HG03060 (cell line): ENCODE measurements at regions not wholly inside any gene's neighbourhood (a gene's known extent, or its start where the extent isn't known, plus 50 kb on each side); places are given as distances from the start of the nearest gene placed in this dataset.

Source experiments
- ATAC-seq: cut with Tn5 transposase; IDR thresholded peaks from one replicate; pipeline ENCODE4 v1.9.1; 2021; ENCODE audit warnings: low read depth, moderate number of reproducible peaks; ENCODE audit not compliant: unreplicated experiment

DNA sequence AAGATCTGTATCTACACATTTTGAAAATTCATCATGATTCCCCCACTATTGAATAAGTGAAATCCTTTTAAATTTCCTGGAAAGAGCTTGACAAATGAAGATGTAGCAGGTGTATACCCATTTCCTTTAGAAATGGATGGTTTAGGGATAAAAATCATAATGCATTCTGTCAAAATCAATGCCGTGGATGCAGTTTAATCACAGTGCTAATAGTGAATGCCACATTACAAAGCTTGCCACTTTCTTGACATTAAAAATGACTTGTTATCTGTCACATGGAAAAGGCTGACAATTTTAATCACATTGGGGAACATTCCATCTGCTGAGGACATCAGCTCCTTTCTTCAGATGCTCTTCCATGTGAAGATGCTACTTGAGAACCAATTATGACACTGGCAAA lies 229.6 kb downstream of the GPAM start:
- no peak for ATAC-seq

DNA sequence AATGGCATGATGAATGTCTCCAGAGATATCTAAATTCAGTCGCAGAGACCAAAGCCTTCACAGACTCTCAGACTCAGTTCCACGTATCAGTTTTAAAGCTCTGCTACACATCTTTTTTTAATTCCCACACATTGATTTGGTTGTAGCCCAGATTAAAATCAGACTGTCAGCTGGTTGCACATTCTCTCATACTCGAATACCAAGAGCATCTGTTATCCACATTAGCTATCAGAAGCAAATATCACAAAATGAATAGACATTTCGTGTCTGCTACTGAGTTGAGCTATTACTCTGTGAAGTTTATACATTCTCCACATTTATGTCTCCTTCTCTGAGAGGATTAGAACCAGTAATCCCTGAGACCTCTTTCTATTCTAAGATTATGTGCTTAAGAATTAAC lies 229.2 kb downstream of the GPAM start:
- no peak for ATAC-seq

DNA sequence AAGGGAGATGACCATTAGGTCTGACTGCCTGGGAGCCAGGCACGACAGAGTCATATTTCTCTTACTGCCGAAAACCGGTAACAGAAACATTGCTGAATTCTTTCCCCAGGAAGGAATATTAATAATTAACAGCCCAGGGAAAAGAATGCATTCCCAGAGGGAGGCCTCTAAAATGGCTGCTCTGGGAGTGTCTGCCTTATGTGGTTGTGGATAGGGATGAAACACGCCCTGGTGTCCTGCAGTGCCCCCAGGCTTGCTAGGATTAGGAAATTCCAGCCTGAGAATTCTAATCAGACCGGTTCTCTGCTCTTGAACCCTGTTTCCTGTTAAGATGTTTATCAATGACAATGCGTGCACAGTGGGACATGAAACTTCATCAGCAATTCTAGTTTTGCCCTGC lies 226.7 kb downstream of the GPAM start:
- ATAC-seq: no peak

DNA sequence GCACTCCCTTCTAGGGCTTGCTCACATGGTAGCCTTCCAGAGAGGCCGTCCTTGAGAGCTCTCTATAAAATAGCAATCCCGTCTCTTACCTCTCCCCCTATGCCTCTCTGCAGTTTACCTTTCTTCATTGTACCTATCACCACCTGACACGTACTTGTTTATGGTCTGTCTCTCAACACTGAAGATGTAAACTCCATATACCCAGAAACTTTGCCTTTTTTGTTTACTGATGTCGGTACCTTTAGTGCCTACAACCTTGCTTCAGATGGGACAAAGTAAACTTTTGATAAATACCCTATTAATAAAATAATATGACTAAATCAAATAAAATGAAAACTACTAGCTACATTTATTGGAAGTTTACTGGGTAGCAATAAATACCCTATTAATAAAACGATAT lies 220.6 kb downstream of the GPAM start:
- ATAC-seq: no peak

DNA sequence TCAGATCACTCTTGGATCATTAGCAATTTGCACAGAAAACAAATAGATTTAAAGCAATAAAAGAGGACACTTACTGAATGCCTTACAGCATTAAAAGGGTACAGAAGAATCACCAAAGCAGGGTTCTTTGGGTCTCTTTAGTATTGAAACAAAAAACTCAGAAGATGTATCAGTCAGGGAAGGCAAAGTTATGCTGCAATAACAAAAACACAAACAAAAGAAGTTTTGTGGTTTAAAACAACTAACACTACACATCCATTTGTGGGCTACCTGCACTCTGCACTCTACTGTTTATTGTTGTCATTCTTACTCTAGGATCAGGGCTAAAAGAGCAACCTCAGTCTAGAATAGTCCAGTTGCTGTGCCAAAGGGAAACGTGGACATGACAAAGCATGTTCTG lies 216.4 kb downstream of the GPAM start:
- no peak for ATAC-seq

DNA sequence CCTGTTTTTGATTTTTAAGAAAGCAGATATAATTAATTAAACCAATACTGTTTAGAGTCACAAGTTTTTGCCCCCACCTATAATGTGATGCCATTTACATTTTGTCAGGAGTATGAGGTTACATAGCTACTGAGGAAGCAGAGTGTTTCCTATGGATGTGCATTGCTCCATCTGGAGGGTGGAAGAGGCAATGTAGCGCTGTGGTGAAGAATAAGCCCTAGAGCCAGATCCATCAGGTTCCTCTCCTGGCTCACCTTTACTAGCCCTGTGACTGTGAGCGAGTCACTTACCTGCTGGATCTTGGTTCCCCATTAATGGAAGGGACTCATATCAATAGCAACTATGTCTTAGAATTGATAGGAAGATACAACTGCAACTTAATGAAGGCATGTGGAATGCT lies 216.0 kb downstream of the GPAM start:
- ATAC-seq: no peak

DNA sequence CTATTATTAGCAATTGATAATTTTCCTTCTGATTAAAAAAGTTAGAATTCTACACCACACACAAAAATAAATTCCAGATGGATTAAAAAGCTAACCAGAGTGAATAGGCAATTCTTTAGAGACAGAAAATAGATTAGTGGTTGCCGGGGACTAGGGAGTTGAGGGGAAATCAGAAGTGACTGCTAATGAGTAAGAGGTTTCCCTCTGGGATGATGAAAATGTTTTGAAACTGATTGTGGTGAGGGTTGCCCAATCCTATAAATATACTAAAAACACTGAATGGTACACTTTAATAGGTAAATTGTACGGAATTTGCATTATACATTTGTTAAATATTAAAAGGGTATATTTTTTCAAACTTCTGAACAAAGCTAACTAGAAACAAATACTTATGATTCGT lies 214.9 kb downstream of the GPAM start:
- no peak for ATAC-seq

DNA sequence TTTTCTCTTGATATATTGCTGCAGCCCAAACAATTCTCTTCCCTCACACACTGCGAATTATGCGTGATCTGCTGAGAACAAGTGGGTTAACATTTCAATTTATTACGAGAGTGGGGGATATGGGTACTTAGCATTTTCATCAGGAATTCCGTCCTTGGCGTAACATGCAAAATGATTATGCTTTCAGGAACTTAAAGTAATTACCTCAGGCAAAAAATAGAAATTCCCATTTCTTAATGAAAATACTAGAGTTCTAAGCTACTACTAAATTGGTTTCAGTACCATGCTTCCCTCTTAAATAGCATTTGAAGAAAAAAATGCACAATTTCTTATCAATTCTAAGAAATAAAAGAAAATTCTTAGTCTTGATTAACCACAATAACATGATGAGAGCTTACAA lies 213.5 kb downstream of the GPAM start:
- no peak for ATAC-seq

DNA sequence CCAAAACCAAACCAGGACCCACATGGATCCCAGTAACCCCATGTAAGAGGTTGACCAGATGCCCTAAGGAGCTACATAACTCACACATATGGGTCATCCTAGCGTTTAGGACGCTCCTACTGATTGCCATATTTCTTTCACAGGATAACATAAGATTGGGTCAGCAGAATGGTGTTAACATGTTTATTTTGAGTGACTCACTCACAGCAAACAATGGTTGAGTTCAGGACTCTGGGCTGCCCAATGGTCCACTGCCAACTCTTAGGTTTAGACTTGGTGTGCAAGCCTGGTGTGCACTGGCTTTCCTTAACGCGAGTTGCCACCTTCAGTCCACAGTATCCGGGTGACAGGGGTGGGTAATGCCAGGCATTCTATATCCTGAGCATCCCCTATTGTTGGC lies 211.5 kb downstream of the GPAM start:
- ATAC-seq: no peak

DNA sequence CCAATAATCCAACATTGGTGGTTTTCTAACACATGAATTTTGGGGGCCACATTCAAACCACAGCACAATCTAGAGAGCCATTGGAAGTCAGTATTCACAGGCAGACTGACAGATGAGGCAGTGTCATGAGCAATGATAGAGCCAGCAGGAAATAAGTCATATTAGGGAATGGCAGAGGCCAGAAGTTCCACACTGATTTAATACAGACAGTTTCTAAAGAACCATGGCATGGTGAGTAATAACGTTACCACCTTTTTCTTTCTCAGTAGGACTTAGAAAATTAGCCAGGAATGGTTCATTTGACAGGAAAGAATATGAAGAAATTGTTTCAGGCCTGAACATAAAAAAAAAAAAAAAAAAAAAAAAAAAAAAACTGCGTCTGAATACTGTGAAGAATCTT lies 210.3 kb downstream of the GPAM start:
- no peak for ATAC-seq

DNA sequence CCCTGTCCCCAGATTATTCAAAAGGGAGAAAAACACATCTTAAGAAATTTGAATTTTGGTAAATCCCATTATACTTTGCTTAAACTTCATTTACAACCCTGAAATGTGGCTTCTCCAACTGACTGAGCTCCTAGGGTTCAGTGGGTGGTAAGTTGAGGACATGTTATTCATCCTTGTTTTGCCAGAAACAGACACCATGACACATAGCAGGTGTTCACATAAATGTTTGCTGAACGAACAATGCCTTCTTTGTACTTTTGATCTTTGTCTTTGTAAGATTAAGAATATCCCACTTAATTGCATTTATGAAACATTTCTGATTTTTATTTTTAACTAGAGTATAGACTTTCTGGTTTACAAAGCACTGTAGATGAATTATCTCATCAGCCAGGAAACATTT lies 209.7 kb downstream of the GPAM start:
- ATAC-seq: no peak

DNA sequence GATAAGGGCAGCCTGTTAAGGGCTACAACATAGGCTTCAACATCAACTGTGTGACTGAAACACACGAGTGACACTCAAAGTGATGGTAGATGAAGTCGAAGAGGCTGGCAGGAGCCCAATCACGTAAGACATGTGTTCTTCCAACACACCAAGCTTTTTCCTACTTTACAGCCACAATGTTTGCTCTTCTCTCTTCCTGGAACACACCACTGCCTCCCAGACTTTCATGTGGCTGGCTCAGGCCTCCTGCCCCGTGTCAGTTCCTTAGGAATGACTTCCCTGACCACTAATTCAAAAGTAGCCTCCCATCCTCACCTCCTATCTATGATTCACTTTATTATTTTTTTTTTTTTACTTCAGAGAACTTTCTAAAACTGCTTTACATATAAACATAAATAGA lies 209.2 kb downstream of the GPAM start:
- ATAC-seq: no peak

DNA sequence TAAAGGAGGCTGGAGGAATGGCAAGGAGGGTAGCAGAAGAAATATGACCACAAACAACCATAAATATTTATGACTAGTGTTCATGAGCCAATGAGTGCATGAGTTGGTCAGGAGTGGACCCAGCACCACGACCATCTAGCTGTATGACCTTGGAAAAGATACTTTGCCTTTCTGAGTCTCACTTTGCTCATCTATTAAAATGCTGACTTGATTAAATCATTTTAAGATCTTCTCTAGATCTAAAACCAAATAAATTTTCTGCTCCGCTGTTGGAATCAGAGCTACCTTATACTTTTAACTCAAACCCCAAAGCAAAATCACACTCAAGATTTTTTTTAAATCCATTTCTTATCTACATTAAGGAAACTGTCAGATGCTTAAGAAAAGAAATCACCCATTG lies 207.0 kb downstream of the GPAM start:
- ATAC-seq: no peak

DNA sequence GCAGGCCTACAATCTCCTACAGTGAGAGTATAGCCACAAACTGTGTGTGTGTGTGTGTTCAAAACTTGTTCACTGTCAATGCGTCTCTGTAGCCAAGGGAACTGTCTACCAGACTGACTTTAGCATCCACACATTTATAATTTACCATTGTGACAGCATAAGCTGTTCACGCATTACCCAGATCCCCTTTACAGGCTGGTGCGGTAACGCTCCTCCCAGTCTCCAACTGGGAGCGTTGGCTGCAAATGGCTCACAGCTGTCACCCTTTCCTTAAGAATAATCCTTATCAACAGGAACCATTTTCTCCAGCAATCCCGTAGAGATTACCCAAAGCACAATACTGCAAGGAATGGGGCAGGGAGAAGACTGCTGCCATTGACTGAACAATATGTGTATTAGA lies 199.5 kb downstream of the GPAM start:
- no peak for ATAC-seq

DNA sequence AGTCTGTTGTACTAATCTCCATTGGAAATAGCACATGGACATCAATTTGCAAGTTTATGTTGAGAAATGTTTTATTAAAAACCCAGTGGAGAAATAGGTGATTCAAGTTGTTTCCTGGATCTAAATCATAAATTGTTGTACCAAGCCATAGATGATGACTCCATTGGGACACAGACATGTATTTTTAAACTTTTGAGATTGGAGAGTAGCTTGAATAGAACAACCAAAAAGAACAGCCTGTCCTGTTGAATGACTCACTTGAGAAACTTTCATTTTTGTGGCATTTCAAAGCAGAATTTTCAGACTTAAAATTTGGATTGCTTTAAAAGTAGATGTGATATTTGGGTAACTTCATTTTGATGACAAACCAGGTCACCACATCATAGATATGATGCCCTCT lies 197.5 kb downstream of the GPAM start:
- no peak for ATAC-seq

DNA sequence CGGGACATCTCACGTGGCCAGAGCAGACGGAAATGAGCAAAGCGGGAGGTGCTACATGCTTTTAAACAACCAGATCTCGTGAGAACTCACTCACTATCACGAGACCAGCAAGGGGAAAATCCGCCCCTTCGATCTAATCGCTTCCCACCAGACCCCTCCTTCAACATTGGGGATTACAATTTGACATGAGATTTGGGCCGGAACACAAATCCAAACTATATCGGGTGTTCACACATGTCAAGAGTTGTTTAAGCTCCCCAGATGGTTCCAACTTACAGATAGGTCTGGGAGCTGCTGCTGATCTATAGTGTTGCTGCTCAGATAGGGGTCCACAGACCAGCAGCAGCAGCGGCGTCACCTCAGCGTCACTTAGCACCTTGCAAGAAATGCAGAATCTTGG lies 194.9 kb downstream of the GPAM start:
- ATAC-seq: no peak

DNA sequence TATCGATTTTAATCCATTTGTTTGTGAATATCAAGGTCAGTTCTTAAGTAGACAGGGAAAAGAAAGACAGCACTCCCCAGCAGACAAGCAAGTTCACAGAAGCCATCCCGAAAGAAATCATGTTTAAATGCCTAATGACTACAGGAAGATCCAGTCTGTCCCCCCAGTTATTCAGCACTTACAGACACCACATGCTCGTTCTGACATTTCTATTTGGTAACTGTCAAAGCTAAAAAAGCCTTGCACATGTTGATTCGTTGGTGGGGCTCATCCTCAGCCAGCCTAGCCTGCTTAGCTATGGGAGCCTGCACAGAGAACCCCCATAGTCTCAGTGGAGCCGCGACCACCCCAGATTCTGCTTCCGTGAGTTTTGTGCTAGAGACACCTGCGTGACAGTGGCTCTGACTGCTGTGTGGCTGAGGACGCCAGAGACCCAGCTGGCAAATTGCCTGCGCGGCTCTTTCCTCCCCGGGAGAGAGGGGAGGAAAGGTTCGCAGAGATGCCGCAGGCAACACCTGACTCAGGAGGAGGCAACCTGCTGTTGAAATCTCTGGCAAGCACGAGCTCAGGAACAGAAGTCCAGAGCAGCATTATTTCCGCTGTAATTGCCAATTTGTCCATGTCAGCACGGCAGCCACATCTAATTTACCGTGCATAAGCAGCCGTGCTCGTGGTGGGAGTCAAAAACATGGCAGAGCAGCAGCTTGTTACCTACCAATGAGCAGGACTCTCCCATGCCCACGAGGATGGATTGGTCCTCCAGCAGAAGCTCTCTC lies 194.2 kb downstream of the GPAM start:
- no peak for ATAC-seq

DNA sequence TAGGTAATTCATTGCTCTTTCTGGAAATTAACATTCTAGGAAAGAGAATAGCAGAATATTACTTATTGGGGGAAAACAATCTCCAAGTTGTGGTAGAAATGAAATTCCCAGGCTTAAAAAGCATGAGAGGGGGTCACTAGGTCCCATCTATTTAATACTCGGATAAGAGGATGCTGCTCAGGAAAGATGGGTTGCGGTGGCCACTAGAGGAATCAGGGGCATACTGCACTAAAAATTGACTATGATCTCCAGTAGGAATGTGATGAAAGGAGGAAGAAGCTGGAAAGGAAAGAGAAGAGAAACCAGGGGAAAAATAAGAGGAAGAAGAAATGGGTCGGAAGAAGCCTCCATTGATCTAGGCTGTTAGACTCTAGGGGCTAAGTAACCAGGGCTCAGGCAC lies 192.8 kb downstream of the GPAM start:
- ATAC-seq: no peak

DNA sequence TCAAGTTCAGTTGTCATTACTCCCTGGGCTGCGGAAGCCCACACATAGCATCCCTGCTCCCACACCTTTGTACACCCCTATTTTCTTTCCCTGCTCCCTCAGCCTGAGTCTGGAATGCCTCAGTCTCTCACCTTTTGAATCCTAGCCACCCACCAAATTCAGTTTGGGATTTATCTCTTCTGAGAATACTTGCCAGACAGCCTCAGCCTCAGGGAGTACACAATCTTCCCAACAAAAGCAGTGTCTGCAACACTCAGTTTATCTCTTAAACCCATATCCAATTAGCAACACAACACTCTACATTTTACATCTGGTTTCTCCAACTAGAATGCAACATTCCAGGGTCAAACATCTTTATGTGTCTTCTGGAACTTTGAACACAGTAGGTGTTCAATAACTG lies 190.2 kb downstream of the GPAM start:
- no peak for ATAC-seq

DNA sequence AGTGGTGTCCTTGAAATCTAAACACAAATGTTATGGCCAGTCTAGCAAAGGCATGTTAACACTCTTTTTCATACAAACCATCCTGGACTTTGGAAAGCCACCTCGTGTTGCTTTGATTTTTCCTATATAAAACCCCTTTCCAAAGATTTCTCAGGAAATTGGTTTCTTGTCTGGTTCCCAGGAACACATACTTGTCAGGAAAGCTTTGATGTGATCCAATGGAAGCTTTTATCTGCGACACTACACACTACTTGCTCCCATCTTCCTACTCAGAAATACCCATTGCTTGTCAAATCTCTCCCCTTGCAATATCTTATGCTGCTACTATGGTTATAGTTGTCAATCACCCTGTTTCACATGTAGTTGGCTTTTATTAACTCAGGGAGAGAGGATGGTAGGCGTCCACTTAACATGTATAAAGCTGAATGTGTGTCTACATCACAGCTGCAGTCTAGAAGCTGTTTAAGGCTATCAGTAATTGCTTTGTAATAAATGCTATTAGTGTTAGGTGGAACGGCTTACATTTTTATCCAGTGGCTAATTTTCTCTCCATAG lies 189.6 kb downstream of the GPAM start:
- ATAC-seq: no peak

DNA sequence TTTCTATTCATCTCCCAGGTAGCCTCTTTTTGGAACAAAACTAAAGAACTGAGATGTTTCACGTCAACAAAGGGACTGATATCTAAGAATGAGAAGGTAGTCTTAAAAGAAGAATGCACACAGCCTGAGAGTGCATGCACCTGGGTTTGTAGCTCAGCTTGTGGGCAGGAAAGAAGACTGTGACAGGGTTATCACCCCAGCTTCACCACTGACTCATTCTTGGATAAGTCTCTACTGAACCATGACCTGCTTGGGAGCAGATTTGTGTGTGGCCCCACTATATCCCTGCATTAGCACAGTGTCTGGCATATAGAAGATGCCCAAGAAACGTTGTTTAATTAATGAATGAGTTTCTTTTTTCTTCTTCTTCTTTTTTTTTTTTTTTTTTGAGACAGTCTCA lies 187.5 kb downstream of the GPAM start:
- peak; percentile 98 for ATAC-seq

DNA sequence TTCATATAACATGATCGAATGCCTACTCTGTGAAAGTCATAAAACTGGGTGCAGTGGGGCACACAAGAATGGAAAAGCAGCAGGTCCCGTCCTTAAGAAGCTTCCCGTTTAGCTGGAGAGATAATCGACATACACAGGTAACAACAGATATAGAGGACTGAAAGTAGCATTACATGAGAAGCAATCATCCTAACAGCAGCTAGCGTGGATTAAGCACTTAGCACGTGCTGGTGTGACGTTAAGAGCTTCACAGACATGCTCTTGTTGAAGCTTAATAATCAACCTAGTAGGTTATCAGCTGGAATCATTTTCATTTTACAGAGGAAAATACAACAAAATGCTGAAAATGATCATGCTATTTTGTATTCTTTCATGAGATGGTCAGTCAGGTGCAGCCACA lies 184.8 kb downstream of the GPAM start:
- no peak for ATAC-seq
